SW 1271 (cell line): ENCODE measurements at regions not wholly inside any gene's neighbourhood (a gene's known extent, or its start where the extent isn't known, plus 50 kb on each side); places are given as distances from the start of the nearest gene placed in this dataset.
"Not testable (repeated sequence)": the region's sequence is repeated elsewhere in the genome, so short reads cannot be mapped to it uniquely, and the experiment has no call there.

Source experiments
- DNase-seq, 2 experiments: peaks; one replicate each; lab custom pipeline; 2025; lab: John Stamatoyannopoulos, UW

GRCh38 chr2:37722971-37723370, 51.5 kb upstream of the CDC42EP3 start:
- DNase-seq, result not testable (repeated sequence)

DNA sequence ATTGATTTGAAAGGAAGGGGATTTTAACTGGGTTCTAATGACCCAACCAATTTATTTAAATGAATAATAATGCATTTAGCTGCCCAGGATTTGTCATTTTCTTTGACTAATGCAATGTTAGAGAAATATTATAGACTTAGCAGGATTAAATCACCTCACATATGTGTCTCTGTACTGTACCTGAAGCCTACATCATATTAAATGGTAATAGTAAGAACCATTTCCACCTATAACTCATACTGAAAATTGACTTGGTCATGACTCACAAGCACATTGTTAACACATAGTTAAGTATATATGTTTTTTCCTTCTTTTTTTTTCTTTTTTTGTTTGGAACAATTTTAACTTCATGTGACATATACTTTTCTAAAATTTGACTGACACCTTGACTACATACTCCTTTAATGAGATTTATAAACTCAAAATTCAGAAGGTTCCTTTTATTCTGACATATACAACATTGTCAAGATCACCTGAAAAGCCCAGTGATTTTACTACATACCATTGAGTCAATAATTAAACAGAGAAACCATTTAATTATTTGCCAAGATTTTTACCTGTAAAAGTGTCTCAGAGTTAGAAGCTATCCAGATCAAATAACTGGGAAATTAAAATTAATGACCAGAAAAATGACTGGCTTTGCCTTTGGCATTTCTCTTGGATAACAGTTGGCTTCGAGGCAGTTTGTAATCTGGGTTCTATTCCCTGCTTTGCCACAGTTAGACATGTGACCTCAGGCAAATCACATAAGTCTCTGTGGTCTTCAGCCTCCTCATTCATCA, 58.8 kb upstream of the CDC42EP3 start:
- no peak for DNase-seq

GRCh38 chr2:37732412-37732811, 61.0 kb upstream of the CDC42EP3 start:
- not testable (repeated sequence) for DNase-seq

GRCh38 chr2:37733251-37733650, 61.8 kb upstream of the CDC42EP3 start:
- DNase-seq, result no peak

DNA sequence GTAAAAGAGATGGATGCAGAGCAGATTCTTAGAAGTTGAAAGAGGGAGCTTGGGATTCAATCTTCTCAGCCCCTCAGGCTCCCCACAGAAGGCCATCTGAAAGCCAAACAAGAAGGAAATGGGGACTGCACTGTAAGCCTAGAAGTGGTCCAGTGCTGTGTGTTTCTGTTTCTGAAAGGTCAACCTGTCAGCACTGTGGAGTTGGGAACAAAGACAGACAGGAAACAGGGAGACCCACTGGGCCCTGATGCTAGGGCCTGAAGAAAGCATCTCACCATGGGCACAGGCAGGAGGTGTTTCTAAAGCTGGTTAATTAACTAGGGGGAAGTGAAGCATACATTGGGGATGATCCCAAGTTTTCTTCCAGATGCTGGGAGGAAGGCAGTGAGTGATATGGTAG, 62.5 kb upstream of the CDC42EP3 start:
- not testable (repeated sequence) for DNase-seq

- not testable (repeated sequence) for DNase-seq
These were observed 63.6 kb upstream of the CDC42EP3 start for GRCh38 chr2:37734891-37735523.

GRCh38 chr2:37735524-37735910, 64.1 kb upstream of the CDC42EP3 start:
- DNase-seq, result not testable (repeated sequence)

DNA sequence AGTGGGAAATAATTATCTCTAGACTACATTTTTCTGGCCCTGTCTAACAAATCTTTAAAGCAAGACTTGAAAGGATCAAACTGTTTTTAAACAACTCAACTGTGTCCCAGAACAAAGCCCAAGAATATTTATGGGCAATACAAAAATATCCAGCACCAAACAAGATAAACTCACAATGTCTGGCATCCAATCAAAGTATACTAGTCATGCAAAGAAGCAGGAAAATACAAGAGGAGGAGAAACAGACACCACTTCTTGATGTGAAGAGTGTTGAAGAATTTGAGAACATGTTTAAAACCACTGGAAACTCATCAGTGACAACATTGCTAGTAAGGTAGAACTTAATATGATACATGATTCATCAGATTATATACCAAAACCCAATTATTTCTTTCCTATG, 66.1 kb upstream of the CDC42EP3 start:
- no peak for DNase-seq

DNA sequence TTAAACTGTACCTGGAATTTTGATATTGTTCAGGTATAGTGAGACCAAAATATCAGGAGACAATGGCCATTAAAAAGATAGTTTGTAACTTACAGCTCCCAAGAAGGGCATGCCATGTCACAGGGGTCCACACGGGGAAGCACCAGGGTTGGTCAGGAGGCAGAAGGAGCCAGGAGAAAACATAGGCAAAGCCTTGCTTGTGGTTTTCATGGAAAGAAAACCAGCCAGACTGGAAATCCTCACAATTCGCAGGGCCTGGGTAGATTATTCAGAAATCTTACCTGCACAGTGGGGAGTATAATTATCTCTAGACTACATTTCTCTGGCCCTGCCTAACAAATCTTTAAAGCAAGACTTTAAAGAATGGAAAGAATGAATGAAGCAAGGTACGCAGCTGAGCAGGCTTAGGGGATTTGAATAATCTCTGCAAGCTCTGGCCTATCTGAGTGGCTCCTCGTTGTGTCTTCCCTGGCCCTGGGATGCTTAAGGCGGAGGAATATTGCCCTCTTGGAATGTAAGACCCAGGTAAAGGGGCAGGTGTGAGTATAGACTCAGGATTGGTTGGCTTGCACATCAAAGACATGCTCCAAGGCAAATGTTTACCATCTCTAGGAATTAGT, 66.9 kb upstream of the CDC42EP3 start:
- DNase-seq, result no peak

DNA sequence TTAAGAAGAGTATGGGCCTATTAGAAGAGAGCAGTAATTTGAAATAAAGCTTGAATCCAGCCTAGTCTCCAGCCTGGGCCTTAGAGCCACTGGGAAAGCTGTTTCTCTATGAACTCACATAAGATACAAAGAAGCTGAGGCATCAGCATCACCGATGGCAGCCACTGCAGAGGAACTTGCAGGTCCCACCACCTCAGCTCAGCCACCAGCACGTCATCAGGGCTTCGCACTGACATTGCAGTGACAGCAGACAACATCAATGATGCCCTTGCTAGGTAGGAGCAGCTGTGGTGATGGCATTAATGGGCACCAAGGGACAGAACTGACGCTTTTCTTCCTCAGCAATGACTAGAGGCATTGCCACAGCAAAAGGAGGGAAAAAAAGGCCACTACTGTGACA, 67.7 kb upstream of the CDC42EP3 start:
- no peak for DNase-seq

DNA sequence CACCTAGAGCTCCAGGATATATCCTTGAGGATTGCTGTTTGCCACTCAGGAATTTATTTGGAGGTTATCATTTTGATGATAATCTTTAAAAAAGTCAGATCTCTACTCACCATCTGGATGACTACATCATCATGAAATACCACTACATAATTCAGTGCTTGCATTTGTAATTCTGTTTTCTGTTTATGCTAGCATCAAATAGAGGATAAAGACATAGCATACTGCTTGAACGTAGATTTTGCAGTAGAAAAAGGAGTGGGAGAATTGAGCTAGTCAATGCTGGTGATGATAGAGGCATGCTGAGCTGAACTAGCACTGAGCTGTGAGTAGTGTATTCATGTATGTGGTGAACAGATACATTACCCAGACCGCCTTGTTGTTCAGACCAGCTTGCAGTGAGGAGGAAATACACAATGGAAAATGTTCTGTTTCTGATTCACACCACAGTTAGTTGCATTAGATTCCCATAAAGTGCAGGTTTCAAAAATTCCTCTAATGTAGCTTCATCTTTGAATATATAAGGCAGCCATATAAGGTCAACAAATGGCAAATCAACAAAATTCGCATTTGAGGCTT, 68.8 kb upstream of the CDC42EP3 start:
- no peak for DNase-seq

GRCh38 chr2:37742286-37742685, 70.8 kb upstream of the CDC42EP3 start:
- no peak for DNase-seq

DNA sequence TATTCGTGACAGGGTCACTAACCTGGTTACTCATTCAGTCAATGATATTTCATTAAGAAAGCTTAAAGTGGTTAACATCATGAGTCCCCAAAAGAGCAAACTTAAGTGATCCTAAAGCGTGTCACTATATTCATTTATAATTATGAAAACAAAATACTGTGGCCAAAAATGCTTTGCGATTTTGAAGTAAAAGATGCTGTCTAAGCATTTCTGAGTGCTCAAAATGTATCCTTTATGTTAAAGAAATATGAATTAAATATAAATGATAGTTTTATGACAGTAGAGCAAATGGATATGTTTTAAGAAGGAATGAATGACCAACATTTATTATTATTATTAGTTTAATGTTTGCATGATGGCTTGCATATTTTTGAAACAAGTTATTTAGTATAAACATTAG, 72.6 kb upstream of the CDC42EP3 start:
- DNase-seq, result no peak

DNA sequence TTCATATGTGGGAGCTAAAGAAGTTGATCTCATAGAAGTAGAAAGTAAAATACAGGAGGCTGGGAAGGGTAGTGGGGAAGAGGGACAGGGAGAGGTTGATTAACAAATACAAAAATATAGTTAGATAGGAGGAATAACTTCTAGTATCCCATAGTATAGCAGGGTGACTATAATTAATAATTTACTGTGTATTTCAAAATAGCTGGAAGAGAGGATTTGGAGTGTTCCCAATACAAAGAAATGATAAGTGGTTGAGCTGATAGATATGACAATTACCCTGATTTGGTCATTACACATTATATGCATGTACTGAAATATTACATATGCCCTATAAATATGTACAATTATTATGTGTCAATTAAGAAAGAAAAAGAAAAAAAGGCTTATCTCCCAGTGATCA, 73.5 kb upstream of the CDC42EP3 start:
- DNase-seq, result not testable (repeated sequence)

GRCh38 chr2:37746011-37746410, 74.6 kb upstream of the CDC42EP3 start:
- not testable (repeated sequence) for DNase-seq

DNA sequence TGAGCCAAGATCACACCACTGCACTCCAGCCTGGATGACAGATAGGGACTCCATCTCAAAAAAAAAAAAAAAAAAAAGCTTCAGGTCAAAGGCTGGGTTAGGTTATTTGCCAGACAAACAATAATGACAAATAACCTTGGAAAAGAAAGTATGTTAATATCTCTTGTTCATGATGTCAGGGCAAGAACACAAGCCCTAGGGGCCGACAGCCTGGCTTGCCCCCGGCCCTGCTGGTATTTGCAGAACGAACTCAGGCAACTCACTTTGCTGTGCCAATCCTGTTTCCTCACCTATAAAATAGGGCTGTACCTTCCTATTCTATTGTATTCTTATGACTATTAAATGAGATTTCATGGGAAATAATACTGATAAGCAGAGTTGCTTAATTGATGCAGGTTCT, 75.4 kb upstream of the CDC42EP3 start:
- DNase-seq, result no peak

- DNase-seq, result no peak
These were observed 77.1 kb upstream of the CDC42EP3 start for GRCh38 chr2:37748541-37748940.

GRCh38 chr2:37750286-37750685, 78.8 kb upstream of the CDC42EP3 start:
- not testable (repeated sequence) for DNase-seq

DNA sequence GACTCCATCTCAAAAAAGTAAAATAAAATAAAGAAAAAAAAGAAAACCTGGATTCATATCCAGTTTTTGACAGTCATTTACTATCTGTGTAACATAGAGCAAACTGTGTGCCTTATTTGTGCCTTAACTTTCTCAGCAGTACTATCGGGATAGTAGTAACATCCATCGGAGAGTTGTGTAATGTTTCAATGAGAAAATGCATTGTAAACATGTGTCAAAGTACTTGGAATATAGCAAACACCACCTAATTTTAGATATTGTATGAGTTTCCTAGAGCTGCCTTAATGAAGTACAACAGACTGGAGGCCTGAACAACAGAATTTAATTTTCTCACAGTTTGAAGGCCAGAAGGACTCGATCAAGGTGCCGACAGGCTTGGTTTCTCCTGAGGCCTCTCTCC, 81.3 kb upstream of the CDC42EP3 start:
- DNase-seq, result no peak

DNA sequence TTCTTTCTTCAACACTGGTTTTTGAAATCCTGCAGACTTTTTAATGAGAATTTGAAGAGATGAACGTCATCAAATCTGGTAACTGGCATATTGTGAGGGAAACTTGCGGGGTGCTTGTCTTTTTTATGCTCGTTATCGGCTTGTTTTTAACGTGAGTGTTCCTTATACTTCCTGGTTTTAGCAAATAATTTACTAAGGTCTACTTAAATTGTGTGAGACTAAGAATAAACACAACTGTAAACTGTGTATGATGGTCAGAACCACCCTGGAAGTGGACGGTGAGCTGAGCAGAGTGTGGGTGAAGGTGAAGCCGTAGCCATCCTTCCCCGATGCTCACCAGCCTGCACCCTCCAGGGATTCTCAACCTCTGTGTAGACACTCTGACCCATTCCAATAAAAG, 82.3 kb upstream of the CDC42EP3 start:
- no peak for DNase-seq

DNA sequence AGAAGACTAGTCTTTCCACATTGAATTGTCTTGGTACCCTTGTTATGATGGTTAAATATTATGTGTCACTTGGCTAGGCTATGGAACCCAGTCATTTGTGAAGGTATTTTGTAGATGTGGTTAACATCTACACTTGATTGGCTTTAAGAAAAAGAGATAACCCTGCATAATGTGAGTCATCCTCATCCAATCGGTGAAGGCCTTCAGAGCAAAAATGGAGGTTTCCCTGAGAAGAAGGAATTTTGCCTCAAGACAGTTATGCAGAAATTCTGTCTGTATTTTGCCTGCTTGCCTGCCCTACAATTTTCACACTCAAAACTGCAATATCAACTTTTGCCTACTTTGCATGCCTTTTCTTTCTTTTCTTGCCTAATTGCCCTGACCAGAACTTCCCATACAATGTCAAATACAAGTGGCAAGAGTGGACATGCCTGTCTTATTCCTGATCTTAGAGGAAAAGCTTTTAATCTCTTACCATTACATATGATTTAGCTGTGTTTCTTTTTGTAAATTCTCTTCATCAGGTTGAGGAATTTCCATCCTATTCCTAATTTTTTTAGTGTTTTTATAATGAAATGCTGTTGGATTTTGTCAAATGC, 84.6 kb upstream of the CDC42EP3 start:
- not testable (repeated sequence) for DNase-seq

DNA sequence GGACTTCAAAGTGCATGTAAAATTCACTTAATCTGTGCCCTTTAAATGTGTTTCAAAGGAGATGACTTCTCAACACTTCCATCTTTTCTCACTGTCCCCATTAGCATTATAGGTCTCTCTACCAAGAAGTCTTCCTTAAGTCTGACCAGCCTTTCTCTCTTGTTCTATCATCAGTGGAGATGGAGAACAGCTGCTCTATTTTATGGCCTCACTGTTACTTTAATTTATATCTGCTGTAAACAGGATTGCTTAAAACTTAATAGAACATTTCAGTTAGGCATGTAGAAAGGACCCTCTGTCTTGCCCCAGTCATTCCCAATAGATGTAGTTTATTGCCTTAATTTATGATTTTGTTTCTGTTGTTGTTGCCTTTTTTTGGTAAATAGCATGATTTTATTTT, 86.0 kb upstream of the CDC42EP3 start:
- DNase-seq, result not testable (repeated sequence)
